ENCODE measurements at regions not wholly inside any gene's neighbourhood (a gene's known extent, or its start where the extent isn't known, plus 50 kb on each side); places are given as distances from the start of the nearest gene placed in this dataset.
"Not testable (repeated sequence)": the region's sequence is repeated elsewhere in the genome, so short reads cannot be mapped to it uniquely, and the experiment has no call there.

DNA sequence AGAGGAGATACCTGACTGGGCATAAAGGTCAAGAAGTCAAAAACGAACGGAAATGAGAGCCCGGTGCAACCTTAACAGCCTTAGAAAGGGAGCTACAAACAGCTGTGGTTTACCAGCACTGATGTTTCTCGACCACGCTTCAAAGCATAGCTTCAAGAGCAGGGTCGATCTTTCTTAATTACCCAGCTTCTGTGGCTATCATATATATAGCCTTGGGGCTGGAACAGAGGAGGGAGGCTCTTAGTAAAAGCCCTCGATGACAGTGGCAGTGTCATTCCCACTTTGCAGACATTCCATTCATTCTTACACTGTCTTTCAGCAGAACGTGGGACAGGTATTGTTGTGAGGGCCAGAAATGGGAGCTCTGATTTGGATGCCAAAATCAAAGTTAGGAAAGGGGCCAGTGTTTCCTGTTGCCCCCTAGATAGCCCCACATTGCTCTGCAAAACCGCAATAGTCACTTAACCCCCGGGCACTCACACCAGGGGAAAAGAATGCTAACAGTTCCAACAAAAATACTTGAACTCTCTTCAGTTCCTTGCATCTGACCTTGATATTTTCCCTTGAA is 141.5 kb downstream of the MTPAP start:
- no peak overlapping the region for H3K4me3 ChIP-seq (ENCODE audit: control insufficient read depth, low read depth, low read length)
- TF ChIP-seq CTCF (IDR thresholded peaks at IDR 0.05; ENCODE audit: control insufficient read depth, insufficient read depth, low read depth, low read length, missing control alignments): no peak
- DNase-seq (ENCODE audit: low read depth): no peak

GRCh38 chr10:30200017-30200415 is 140.6 kb upstream of the JCAD start:
- DNase-seq (ENCODE audit: low read depth): no peak
- no peak overlapping the region for H3K4me3 ChIP-seq (ENCODE audit: control insufficient read depth, low read depth, low read length)
- TF ChIP-seq CTCF (IDR thresholded peaks at IDR 0.05; ENCODE audit: control insufficient read depth, insufficient read depth, low read depth, low read length, missing control alignments): no peak

DNA sequence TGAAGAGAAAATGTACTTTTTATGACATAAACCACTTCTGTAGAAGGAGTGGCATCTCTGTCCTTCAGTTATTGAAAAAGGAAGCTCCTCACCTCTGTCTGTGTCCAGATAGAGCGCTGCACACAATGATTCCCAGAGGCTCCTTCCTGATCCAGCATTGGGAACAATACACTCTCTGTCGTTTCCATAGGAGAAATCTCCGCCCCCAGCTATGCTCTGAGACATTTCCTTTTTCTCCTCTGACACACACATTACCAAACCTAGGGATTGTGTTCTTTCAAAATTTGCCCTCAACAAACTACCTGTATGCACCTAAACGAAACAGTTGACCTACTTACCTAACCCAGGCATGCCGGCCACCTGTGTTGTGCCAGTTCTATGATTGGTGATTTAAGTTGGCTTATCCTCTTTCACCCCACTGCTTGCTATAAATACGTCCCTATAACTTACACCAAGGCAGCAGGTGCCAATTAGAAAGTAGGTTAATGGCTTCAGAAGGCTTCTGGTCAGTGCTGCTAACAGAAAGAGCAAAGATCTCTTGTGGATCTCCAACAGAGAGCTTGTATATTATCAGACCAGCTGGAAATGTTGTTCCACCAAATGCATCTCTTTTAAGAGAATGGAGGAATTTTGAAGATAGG is 140.1 kb upstream of the JCAD start:
- H3K4me3 ChIP-seq (ENCODE audit: control insufficient read depth, low read depth, low read length): no peak overlapping the region
- no peak for TF ChIP-seq CTCF (IDR thresholded peaks at IDR 0.05; ENCODE audit: control insufficient read depth, insufficient read depth, low read depth, low read length, missing control alignments)
- no peak for DNase-seq (ENCODE audit: low read depth)

DNA sequence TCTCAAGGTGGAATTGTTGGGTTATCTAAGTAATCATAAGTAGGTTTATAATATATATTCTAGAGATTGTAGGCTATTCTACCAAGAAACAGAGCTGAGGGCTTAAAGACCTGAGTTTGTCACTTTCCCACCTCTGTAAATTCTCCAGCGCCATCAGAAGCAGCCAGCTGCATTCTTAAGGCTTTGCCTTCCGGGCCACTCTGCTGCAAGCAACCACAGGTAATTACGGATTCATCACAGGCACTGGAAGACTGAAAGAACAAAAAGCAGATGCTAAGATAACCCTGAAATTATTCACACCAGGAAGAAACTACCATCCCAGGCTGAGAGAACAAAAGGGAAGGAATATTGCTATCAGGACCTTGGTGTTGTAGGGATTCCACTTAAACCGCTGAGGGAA is 137.8 kb upstream of the JCAD start:
- no peak for DNase-seq (ENCODE audit: low read depth)
- no peak for TF ChIP-seq CTCF (IDR thresholded peaks at IDR 0.05; ENCODE audit: control insufficient read depth, insufficient read depth, low read depth, low read length, missing control alignments)
- no peak overlapping the region for H3K4me3 ChIP-seq (ENCODE audit: control insufficient read depth, low read depth, low read length)

- not testable (repeated sequence) for DNase-seq (ENCODE audit: low read depth); H3K4me3 ChIP-seq (ENCODE audit: control insufficient read depth, low read depth, low read length)
Observed at GRCh38 chr10:30196559-30196958, 137.2 kb upstream of the JCAD start.

- TF ChIP-seq CTCF (IDR thresholded peaks at IDR 0.05; ENCODE audit: control insufficient read depth, insufficient read depth, low read depth, low read length, missing control alignments): no peak
- DNase-seq (ENCODE audit: low read depth): no peak
- no peak overlapping the region for H3K4me3 ChIP-seq (ENCODE audit: control insufficient read depth, low read depth, low read length)
Observed at GRCh38 chr10:30192846-30193608, 133.6 kb upstream of the JCAD start.
